ENCODE measurements at regions not wholly inside any gene's neighbourhood (a gene's known extent, or its start where the extent isn't known, plus 50 kb on each side); places are given as distances from the start of the nearest gene placed in this dataset.
A peak's percentile ranks its signal among the peaks of the same experiment; 100 is the strongest.

GRCh38 chr7:118696879-118697278 lies 472.4 kb downstream of the ANKRD7 start:
- no peak overlapping the region for H3K4me3 ChIP-seq (ENCODE audit: low read length)
- 88 to 89% methylated on average over 1 of the region's 2 CpGs for WGBS, 2 experiments (ENCODE audit: insufficient coverage in 1 of 2, insufficient read length in 1 of 2)
- Mint-ChIP-seq H3K4me3 (no peak overlapping the region), H3K27ac (no peak overlapping the region), H3K9me3 (no peaks in the 10 kb centered on the region), H3K36me3 (ENCODE audit: low read depth) (no peaks in the 10 kb centered on the region), H3K27me3 (ENCODE audit: insufficient read depth) (no peaks in the 10 kb centered on the region), H3K4me1 (no peaks in the 10 kb centered on the region)
- no peak for TF ChIP-seq CTCF (conservative IDR thresholded peaks at IDR 0.05)
- DNase-seq = no peak
- no peak overlapping the region for H3K27ac ChIP-seq (ENCODE audit: low read depth, low read length)
- H3K4me1 ChIP-seq (ENCODE audit: control insufficient read depth, insufficient read depth, low read length) = no peaks in the 10 kb centered on the region
- no peaks in the 10 kb centered on the region for H3K36me3 ChIP-seq (ENCODE audit: control insufficient read depth, insufficient read depth, low read length)
- no peaks in the 10 kb centered on the region for H3K27me3 ChIP-seq (ENCODE audit: control insufficient read depth, insufficient read depth, low read length, poor library complexity, severe bottlenecking)
- H3K9me3 ChIP-seq (ENCODE audit: control insufficient read depth, low read length) = no peaks in the 10 kb centered on the region
- H3K9ac ChIP-seq (ENCODE audit: extremely low read depth, low read length, poor library complexity, severe bottlenecking) = no peak overlapping the region

GRCh38 chr7:118699222-118699621 lies 474.7 kb downstream of the ANKRD7 start:
- Mint-ChIP-seq H3K4me3 (no peak overlapping the region), H3K27me3 (ENCODE audit: insufficient read depth) (no peaks in the 10 kb centered on the region), H3K36me3 (ENCODE audit: low read depth) (no peaks in the 10 kb centered on the region), H3K27ac (no peak overlapping the region), H3K9me3 (no peaks in the 10 kb centered on the region), H3K4me1 (no peaks in the 10 kb centered on the region)
- TF ChIP-seq CTCF (conservative IDR thresholded peaks at IDR 0.05) = no peak
- no peaks in the 10 kb centered on the region for H3K36me3 ChIP-seq (ENCODE audit: control insufficient read depth, insufficient read depth, low read length)
- no peak overlapping the region for H3K27ac ChIP-seq (ENCODE audit: low read depth, low read length)
- H3K27me3 ChIP-seq (ENCODE audit: control insufficient read depth, insufficient read depth, low read length, poor library complexity, severe bottlenecking) = no peaks in the 10 kb centered on the region
- no peak overlapping the region for H3K9ac ChIP-seq (ENCODE audit: extremely low read depth, low read length, poor library complexity, severe bottlenecking)
- no peaks in the 10 kb centered on the region for H3K9me3 ChIP-seq (ENCODE audit: control insufficient read depth, low read length)
- DNase-seq = no peak
- no peaks in the 10 kb centered on the region for H3K4me1 ChIP-seq (ENCODE audit: control insufficient read depth, insufficient read depth, low read length)
- no peak overlapping the region for H3K4me3 ChIP-seq (ENCODE audit: low read length)
- WGBS, 2 experiments (ENCODE audit: insufficient coverage in 1 of 2, insufficient read length in 1 of 2) = 95% methylated on average over 4 of the region's 4 CpGs

- no peak for DNase-seq
- no peaks in the 10 kb centered on the region for H3K27me3 ChIP-seq (ENCODE audit: control insufficient read depth, insufficient read depth, low read length, poor library complexity, severe bottlenecking)
- Mint-ChIP-seq H3K4me3 (no peak overlapping the region), H3K27me3 (ENCODE audit: insufficient read depth) (no peaks in the 10 kb centered on the region), H3K36me3 (ENCODE audit: low read depth) (no peaks in the 10 kb centered on the region), H3K27ac (peak overlapping the region; percentile 20), H3K9me3 (no peaks in the 10 kb centered on the region), H3K4me1 (no peaks in the 10 kb centered on the region)
- no peaks in the 10 kb centered on the region for H3K9me3 ChIP-seq (ENCODE audit: control insufficient read depth, low read length)
- WGBS, 2 experiments (ENCODE audit: insufficient coverage in 1 of 2, insufficient read length in 1 of 2) = 87% methylated on average over 1 of the region's 1 CpG; no CpG with 5 or more reads in 1 of the 2 experiments
- H3K36me3 ChIP-seq (ENCODE audit: control insufficient read depth, insufficient read depth, low read length) = no peaks in the 10 kb centered on the region
- H3K9ac ChIP-seq (ENCODE audit: extremely low read depth, low read length, poor library complexity, severe bottlenecking) = no peak overlapping the region
- H3K27ac ChIP-seq (ENCODE audit: low read depth, low read length) = no peak overlapping the region
- no peak for TF ChIP-seq CTCF (conservative IDR thresholded peaks at IDR 0.05)
- H3K4me1 ChIP-seq (ENCODE audit: control insufficient read depth, insufficient read depth, low read length) = no peaks in the 10 kb centered on the region
- no peak overlapping the region for H3K4me3 ChIP-seq (ENCODE audit: low read length)
Observed at GRCh38 chr7:118708741-118709140, 484.2 kb downstream of the ANKRD7 start.

All from endodermal cell (in vitro differentiated cells).